H54 (cell line): ENCODE measurements at regions not wholly inside any gene's neighbourhood (a gene's known extent, or its start where the extent isn't known, plus 50 kb on each side); places are given as distances from the start of the nearest gene placed in this dataset.

Source experiments
- DNase-seq: peaks from one replicate; pipeline ENCODE4 v3.0.0; 2011; ENCODE audit warnings: low spot score, mixed read lengths; ENCODE audit not compliant: insufficient read length
- FAIRE-seq: peaks from 3 replicates; lab custom pipeline; 2011; peaks lifted over from hg19 to GRCh38; lab: Jason Lieb, UNC
- POLR2A ChIP-seq: IDR thresholded peaks from 2 replicates; pipeline ENCODE4 v1.6.1; 2011; ENCODE audit warnings: low read depth, mild to moderate bottlenecking, low read length

DNA sequence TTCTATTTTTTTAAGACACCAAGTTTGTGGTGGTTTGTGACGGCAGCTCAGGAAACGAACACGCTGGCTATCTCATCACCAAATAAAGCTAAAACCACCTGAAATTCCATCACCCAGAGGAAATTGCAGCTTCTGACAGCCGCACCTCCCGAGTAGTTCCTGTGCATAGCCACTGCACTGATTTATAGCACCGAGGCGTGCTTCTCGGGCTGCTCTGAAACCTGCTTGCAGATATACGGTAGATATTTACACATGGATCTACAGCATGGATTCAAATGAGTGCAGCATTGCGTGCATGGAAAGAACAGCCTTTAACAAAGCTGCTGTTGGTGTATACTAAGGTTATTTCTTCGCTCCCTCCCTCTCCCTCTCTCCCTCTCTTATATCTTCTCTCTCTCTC lies 153.8 kb downstream of the PHF2 start:
- DNase-seq (no peak), FAIRE-seq (no peak)
- TF ChIP-seq POLR2A: no peak
